ENCODE measurements at regions not wholly inside any gene's neighbourhood (a gene's known extent, or its start where the extent isn't known, plus 50 kb on each side); places are given as distances from the start of the nearest gene placed in this dataset.

- DNase-seq (ENCODE audit: low read depth, low spot score) = peak; percentile 73
- H2AFZ ChIP-seq (ENCODE audit: control insufficient read depth, low read length) = peak overlapping the region; percentile 68
- no peaks in the 10 kb centered on the region for H3K79me2 ChIP-seq (ENCODE audit: control insufficient read depth, insufficient read depth, low read length)
- H3K4me3 ChIP-seq (ENCODE audit: control insufficient read depth in 2 of 3, extremely low read depth in 1 of 3, insufficient read depth in 2 of 3, low read depth in 1 of 3, low read length in 3 of 3) = no peak overlapping the region
- H3K27ac ChIP-seq (ENCODE audit: control insufficient read depth, insufficient read depth, low read length) = peak overlapping the region; percentile 31
- H3K4me2 ChIP-seq (ENCODE audit: control insufficient read depth, extremely low read depth, insufficient read depth, low read depth, low read length) = peak overlapping the region; percentile 51
- peak overlapping the region; percentile 41 for H3K9ac ChIP-seq (ENCODE audit: control insufficient read depth, extremely low read depth, insufficient read depth, low read length)
- peak; percentile 84 for FAIRE-seq
- H4K20me1 ChIP-seq (ENCODE audit: control insufficient read depth, extremely low read depth, insufficient read depth, low read length) = no peaks in the 10 kb centered on the region
- dilution Hi-C loops (cut with MboI; ENCODE audit: extremely low pct_ligation_motif_present, low sequenced_read_pairs) = no loop called here
- no peaks in the 10 kb centered on the region for H3K27me3 ChIP-seq (ENCODE audit: control insufficient read depth, extremely low read depth, insufficient read depth, low read length)
- no peaks in the 10 kb centered on the region for H3K9me3 ChIP-seq (ENCODE audit: control insufficient read depth, low read depth, low read length)
- H3K36me3 ChIP-seq (ENCODE audit: control insufficient read depth in 2 of 2, extremely low read depth in 1 of 2, insufficient read depth in 2 of 2, low read length in 2 of 2) = no peaks in the 10 kb centered on the region
- peaks cover 14% of the 10 kb centered on the region for H3K4me1 ChIP-seq (ENCODE audit: control insufficient read depth, extremely low read depth, insufficient read depth, low read length)
- H3K9me1 ChIP-seq (ENCODE audit: control insufficient read depth, extremely low read depth, insufficient read depth, low read length) = no peaks in the 10 kb centered on the region
- peak in 2 of 3 experiments; percentile 1 to 8 for TF ChIP-seq CTCF (optimal IDR thresholded peaks at IDR 0.05 in 1 of 3, IDR thresholded peaks at IDR 0.05 in 1 of 3, conservative IDR thresholded peaks at IDR 0.05 in 1 of 3; ENCODE audit: extremely low read depth in 1 of 3, insufficient read depth in 2 of 3, low read length in 3 of 3)
- TF ChIP-seq EZH2 (IDR thresholded peaks at IDR 0.05; ENCODE audit: low read length) = no peak
Measured at GRCh38 chr7:391411-391951, 101.5 kb downstream of the FOXL3 start.

GRCh38 chr7:391961-392524 is 102.1 kb downstream of the FOXL3 start:
- Histone ChIP-seq H3K4me2 (ENCODE audit: control insufficient read depth, extremely low read depth, insufficient read depth, low read depth, low read length) (no peak overlapping the region), H2AFZ (ENCODE audit: control insufficient read depth, low read length) (no peak overlapping the region), H3K36me3 (ENCODE audit: control insufficient read depth in 2 of 2, extremely low read depth in 1 of 2, insufficient read depth in 2 of 2, low read length in 2 of 2) (no peaks in the 10 kb centered on the region), H3K27me3 (ENCODE audit: control insufficient read depth, extremely low read depth, insufficient read depth, low read length) (no peaks in the 10 kb centered on the region), H3K4me3 (ENCODE audit: control insufficient read depth in 2 of 3, extremely low read depth in 1 of 3, insufficient read depth in 2 of 3, low read depth in 1 of 3, low read length in 3 of 3) (no peak overlapping the region), H3K9me1 (ENCODE audit: control insufficient read depth, extremely low read depth, insufficient read depth, low read length) (no peaks in the 10 kb centered on the region), H3K4me1 (ENCODE audit: control insufficient read depth, extremely low read depth, insufficient read depth, low read length) (peaks cover 14% of the 10 kb centered on the region), H3K27ac (ENCODE audit: control insufficient read depth, insufficient read depth, low read length) (no peak overlapping the region), H3K9me3 (ENCODE audit: control insufficient read depth, low read depth, low read length) (no peaks in the 10 kb centered on the region), H3K9ac (ENCODE audit: control insufficient read depth, extremely low read depth, insufficient read depth, low read length) (no peak overlapping the region), H3K79me2 (ENCODE audit: control insufficient read depth, insufficient read depth, low read length) (no peaks in the 10 kb centered on the region), H4K20me1 (ENCODE audit: control insufficient read depth, extremely low read depth, insufficient read depth, low read length) (no peaks in the 10 kb centered on the region)
- TF ChIP-seq CTCF (optimal IDR thresholded peaks at IDR 0.05 in 1 of 3, IDR thresholded peaks at IDR 0.05 in 1 of 3, conservative IDR thresholded peaks at IDR 0.05 in 1 of 3; ENCODE audit: extremely low read depth in 1 of 3, insufficient read depth in 2 of 3, low read length in 3 of 3) (no peak), EZH2 (IDR thresholded peaks at IDR 0.05; ENCODE audit: low read length) (no peak)
- FAIRE-seq (no peak), DNase-seq (ENCODE audit: low read depth, low spot score) (no peak)
- dilution Hi-C loops (cut with MboI; ENCODE audit: extremely low pct_ligation_motif_present, low sequenced_read_pairs) = no loop called here

All from keratinocyte (primary cell).